HG03280 (cell line): ENCODE measurements at regions not wholly inside any gene's neighbourhood (a gene's known extent, or its start where the extent isn't known, plus 50 kb on each side); places are given as distances from the start of the nearest gene placed in this dataset.
"Not testable (repeated sequence)": the region's sequence is repeated elsewhere in the genome, so short reads cannot be mapped to it uniquely, and the experiment has no call there.

ENCODE experiments used
- ATAC-seq: cut with Tn5 transposase; IDR thresholded peaks from one replicate; pipeline ENCODE4 v1.9.1; 2021; ENCODE audit warnings: mild to moderate bottlenecking, moderate library complexity; ENCODE audit not compliant: unreplicated experiment

DNA sequence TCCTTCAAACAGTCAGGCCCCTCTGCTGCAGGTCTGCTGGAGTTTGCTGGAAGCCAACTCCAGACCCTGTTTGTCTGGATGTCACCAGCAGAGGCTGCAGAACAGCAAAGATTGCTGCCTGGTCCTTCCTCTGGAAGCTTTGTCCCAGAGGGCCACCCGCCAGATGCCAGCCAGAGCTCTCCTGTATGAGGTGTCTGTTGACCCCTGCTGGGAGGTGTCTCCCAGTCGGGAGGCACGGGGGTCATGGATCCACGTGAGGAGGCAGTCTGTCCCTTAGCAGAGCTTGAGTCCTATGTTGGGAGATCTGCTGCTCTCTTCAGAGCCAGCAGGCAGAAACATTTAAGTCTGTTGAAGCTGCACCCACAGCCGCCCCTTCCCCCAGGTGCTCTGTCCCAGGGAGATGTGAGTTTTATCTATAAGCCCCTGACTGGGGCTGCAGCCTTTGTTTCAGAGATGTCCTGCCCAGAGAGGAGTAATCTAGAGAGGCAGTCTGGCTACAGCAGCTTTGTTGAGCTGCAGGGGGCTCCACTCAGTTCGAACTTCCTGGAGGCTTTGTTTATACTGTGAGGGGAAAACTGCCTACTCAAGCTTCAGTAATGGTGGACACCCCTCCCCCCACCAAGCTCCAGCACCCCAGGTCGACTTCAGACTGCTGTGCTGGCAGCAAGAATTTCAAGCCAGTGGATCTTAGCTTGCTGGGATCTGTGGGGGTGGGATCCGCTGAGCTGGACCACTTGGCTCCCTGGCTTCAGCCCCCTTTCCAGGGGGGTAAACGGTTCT is 72.1 kb downstream of the OGFRL1 start:
- not testable (repeated sequence) for ATAC-seq

DNA sequence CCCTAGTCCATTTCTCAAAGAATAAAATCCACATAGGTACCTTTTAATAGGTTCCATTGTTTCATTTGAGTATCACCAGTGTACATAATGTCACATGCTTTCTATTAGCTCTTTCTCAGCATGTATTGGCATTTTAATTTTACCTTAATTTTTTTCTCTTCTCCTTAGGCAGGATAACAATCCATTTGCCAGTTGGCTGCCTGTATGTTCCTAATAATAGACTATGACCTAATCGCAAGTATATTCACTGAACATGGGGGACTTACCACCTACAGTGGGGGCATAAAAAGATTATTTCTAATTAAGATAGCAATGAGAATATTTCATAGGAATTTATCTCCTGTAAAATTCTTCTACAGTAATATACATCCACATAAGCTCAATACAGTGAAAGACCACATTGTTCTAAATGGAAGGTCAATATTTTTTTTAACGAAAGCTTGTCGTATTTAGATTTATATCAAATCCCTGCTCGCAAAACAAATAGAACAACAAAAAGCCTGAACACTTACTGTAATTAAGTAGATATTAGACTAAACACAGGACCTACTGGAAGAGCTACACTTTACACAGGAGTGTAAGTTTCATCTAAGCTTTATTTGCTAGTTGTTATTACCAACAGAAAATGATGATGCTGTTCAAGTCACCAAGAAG is 76.4 kb downstream of the OGFRL1 start:
- no peak for ATAC-seq

DNA sequence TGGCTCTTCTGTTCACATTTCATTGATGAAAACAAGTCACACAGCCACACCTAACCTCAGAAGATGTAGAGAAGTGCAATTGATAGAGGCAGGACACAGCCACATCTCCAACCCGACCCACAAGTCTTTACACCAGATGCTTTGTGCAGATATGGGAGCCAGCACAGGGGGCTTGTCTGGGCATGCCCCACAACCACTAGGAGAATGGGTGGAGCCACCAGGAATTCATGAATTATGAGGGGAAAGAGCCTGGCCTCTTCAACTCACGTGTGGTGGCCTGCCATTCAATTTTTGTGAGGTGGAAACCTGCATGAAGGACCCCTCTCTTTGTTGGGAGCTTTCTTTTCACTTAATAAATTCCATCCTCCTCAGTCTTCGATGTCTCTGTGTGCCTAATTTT is 79.1 kb downstream of the OGFRL1 start:
- no peak for ATAC-seq

DNA sequence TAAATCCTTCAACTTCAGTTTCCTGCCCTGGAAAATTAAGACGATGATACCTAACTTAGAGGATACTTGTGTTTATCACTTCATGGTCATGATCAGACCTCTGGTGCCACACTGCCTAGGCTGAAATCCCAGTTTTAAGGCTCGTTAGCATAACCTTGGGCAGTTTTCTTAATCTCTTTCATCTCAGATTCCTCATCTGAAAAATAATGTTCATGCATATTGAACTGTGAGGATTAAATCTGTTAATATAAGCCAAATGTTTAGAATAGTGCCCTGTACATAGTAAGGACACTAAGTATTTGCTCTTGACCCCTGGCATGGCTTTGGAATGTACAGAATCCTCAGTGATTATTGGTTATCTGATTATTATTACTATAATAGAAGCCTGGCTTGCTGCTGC is 79.7 kb downstream of the OGFRL1 start:
- no peak for ATAC-seq

DNA sequence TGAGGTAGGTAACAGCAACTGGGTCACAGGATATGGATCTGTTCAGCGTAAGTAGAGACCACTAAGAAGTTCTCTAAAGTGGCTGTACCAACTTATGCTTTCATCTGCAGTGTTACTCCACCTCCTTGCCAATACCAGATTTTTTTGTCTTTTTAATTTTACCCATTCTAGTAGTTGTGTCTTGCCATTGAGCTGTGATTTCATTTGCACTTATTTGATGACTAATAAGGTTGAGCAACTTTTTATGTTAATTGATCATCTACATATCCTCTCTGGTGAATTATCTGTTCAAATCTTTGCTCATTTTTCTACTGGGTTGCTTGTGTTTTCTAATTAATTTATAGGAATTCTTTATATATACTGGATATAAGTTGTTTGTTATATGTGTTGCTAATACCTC is 82.9 kb downstream of the OGFRL1 start:
- no peak for ATAC-seq

DNA sequence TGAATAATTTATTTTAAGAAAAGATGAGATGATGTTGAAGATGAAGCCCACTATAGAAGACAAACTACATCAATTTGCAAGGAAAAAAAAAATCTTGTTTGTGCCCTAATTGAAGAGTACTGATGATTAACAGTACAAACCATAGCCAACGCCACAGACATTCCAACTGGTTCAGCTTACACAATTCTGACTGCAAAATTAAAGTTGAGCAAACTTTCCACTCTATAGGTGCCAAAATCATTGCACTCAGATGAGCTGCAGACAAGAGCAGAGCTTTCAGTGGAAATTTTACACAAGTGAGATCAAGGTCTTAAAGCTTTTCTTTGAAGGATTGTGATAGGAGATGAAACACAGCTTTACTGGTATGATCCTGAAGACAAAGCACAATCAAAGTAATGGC is 85.3 kb downstream of the OGFRL1 start:
- ATAC-seq = no peak

DNA sequence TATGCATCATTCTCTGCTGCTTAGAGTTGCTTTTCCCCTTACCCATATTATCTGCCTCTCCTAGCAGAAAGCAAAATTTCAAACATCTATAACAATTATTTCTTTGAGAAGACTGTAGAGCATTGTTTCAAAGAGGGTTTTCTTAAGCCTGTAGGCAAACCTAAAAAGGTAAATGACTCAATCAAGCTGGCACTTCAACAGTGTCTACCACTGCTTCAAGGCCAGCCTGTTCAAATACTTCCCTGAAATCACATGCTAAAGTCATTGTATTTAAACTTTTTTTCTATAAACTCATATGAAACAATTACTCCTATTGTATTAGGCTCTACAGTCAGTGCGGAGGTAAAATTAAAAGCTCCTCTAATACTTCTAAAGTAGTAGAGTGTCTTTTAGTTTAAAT is 87.1 kb downstream of the OGFRL1 start:
- ATAC-seq = no peak

DNA sequence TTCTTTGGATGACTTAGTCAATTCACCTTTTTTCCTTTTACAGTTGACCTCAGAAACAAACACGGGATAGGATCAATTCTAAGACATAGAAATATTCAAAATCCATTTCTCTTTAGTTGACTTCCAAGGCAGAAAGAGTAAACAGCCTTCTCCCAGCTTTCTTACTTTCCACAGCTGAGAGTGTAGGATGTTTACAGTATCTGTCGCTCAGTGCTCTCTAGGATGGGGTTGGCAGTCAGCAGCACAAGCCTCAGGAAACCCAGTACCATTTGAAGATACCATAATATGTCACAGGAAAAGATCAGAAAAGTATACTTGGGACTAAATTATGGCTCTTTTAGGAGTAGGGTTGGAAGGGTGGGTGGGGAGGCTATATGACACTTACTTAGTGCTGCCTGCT is 88.2 kb downstream of the OGFRL1 start:
- ATAC-seq = no peak

DNA sequence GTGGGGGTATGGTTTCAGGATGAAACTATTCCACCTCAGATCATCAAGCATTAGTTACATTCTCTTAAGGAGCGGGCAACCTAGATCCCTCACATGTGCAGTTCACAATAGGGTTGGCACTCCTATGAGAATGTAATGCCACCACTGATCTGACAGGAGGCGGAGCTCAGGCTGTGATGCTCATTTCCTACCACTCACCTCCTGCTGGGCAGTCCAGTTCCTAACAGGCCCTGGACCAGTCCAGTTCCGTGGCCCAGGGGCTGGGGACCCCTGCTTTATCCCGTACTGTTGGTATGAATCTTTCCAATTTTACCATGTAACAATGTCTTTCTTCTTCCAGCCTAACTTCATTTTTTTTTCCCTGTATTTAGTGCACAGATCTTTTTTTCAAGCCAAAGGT is 94.9 kb downstream of the OGFRL1 start:
- ATAC-seq = no peak

DNA sequence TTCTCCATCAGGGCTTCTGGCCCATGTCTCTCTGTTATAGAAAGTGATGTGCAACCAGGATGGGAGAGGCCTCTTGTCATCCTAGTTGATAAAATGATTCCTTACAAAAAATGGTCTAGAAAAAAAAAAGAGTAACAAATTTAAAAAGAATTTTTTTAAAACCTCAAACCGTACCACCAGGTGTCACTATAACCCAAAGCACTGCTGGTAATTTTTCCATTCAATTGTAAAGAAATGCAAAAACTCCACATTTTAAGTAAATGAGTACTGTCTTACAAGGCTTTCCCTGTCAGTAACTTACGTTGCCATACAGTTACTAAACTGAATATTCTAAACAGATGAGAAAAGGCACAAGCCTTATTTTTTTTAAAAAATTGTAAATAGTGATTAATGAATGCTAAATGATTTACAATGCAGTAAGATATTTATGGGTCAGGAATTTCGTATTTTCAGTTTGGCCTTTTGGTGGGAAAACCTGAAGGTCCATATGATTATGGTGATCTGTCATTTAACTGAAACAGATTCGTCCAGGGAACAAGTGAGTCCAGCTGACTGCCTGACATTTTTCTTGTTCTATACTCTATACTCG is 95.4 kb downstream of the OGFRL1 start:
- ATAC-seq = no peak

DNA sequence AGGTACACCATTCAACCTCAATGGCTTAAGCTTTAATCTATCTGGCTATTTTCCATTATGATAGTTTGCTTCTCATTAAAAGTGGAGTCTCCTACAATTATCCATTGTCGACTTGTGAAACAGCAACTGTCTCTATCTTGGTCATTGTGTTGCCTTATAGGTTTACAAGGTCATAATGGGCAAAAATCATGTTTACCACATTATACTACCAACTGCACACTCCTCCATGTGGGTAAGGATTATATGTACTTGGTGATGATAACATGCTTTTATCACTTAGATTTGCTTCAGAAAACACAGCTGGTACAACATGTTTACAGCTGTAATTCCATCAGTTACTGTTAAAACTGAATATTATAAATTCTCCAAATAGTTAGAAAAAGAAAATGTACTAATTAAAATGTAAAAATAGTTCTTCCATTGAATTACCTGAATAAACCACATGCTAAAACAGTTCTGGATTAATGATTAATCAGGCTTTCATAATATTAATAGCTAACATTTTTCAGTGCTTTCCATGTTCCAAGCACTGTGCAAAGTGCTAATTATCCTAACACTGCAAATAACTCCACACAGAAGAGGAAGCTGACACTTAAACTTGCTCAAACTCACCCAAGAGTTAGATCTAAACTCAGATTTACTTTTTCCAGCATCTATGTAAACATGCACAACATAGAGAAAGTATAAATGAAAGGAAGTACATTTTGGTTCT is 96.7 kb downstream of the OGFRL1 start:
- ATAC-seq = no peak

DNA sequence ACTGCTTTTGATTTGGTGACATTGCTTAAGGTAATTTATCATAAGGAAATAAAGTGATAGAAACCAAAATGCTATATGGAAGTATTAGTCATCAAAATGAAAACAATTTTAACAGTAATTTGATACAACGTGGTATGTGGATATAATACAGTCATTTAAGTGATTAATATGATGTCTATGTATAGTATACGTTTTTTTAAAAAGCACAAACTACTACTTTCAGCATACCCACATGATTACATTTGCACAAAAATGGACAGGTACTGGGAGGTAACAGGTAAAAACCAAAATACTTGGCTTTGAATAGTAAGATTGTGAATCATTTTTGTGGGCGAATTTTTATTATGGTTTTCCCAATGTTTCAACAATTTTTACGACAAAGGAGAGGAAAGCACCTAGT is 97.6 kb downstream of the OGFRL1 start:
- ATAC-seq = no peak

DNA sequence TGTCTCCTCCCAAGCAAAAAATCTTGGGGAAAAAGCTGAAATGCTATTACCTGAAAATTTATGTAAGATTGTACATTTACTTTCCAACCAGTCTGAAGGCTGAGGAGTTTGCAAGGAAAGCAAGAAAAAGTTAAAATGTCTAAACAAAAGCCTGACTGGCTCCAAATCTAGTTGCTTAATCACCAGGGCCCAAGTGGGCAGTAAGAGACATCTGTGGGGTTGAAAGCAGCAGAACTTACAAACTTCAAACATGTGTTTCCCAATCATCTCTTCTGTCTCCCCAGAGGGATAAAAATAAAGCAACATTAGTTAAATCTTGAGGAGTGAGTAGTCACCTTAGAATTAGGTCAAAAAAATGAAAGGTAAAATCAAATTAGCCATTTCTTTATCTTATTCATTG is 98.6 kb downstream of the OGFRL1 start:
- ATAC-seq = no peak

DNA sequence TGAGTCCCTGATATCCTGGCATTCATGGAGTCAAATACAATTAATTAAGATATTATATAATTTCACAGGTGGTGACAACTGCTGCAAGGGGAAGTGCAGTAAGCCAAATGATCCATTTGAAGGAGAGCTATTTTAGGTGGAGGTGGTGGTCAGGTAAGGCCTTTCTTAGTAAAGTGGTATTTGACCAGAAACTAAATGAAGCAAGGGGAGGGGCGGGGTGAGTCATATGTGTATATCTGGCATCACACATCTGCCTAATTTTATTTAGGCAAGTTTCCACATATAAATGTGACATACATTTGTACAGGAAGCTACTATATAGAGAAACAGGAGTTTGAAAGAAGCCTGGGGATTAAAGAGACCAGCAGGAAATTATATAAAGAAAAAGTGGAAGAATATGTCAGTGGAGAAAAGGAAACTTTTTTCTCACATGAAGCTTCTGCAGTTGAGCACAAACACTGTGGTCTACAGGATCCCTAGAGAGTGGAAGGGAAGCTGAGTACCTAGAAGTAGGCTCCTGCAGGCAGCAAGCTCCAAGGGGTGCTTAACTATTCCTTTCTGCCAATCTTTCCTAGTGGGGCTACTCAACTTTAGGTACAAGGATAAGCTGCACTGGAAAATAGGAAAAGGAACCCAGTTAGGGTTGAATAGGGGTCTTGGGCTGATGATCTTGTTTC is 99.6 kb downstream of the OGFRL1 start:
- ATAC-seq = no peak

DNA sequence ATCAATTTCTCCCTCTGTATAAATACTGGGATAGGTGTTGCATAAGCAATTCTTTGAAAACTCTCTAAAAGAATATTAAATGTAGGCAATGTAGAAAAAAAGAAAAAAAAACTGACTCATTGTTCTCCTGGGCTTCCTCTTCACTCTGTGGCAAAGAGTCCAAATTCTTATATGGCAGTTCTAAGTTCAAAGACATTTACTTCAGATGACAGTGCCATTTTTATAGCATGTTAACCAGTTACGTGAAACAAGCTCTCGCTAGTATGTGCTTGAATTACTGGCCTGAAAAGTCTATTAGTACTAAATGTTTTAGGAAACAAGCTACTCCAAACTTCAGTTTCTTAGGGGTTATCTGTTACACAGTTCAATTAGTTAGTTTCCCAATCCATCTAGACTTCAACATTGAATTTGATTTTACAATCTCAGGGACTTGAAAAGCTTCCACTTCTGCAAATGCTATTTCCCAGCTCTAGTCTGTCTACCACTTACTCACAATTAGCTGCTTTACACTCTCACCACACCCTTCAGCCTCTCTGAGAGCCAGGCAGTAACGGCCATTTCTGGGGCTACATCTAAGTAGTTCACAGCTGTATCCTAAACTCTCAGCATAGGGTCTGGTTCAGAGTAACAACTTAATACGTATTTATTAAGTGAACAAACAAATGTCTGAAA is 100.4 kb downstream of the OGFRL1 start:
- no peak for ATAC-seq

DNA sequence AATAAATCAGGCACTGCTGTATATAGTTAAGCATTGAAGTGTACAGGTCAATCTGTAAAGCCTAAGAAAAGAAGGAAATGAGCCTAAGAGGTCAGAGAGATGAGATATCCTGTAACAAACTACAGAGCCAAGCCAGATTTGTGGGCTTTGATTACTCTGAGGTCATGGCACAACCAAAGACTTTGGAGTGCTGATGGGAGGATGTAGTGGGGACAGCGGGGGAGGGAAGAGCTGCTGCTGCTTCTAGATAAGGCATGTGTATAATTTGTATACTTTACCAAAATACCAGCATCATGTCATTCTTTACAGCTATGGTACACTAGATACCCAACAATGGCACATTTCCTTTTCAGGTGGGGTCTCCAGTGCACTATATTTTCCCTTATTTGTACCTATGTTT is 102.5 kb downstream of the OGFRL1 start:
- no peak for ATAC-seq

DNA sequence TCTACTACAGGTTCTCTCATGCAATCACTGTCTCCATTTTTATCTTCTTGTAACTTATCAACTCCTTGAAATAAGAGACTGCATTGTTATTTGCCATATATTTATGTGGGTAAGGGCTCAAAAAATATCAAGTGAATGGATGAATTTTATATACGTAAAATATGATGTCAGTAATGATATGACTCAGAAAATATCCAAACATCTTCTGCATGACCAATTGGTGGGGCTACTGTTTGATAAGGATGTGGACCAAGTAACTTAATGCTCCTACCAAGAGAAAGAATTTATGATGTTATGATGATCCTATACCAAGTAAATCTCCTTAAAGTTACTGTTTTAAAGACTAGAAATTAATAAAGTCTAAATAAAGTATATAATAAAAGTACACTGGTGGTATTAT is 103.7 kb downstream of the OGFRL1 start:
- no peak for ATAC-seq

DNA sequence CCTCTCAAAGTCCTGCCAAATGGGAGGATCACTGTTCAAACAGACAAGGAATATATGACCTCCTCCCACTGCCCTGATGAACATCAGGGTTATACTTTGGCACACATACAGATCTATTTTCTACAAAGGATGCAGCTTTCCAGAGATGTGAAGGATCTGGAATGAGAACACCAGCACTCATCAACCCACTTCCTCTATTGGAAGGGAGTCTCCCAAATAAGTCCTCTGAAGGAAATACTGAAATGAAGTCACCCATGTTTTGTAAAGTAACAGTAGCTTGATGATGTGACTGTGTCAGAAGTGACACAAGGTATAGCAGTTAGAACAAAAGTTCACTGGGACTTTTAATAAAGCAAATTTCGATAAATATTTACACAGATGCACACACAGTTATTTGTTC is 104.9 kb downstream of the OGFRL1 start:
- ATAC-seq = no peak

DNA sequence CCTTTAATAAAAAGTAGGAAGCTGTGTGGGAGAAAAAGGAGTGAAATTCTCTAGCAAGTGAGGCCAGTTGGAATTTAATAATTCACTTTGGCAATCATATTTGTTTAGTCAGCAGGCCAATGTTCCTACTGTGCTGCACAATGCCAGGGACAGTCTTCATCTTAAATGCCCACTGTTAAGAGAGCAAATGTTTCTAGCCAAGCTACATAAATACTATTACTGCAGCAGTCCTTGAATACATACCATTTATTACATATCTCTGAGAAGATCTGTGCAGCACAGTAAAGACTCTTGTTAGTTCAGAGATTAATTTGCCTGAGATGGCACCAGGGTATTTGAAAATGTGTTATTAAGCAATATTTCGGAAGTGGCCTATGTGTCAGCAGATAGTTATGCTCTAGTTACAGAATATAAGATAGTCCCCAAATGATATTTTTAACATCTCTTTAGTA is 105.4 kb downstream of the OGFRL1 start:
- ATAC-seq = no peak

DNA sequence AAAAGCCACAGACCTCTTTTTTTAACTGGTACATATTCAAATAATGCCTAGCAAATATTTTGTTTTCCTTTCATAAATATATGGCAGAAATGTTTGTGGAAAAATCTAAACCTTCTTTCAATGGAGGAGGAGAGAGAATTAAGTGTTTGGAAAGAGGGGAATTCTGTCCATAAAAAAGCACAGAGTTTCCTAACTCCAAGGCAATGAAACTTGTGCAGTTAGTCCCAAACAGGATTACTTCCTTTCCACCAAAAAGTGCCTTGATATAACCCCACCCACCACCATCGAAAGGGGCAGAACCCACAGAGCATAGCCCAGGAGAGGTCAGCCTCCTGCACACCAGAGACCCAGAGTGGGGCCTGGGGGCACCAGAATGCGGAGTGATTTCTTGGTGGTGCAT is 106.3 kb downstream of the OGFRL1 start:
- ATAC-seq = no peak
